ENCODE measurements at regions not wholly inside any gene's neighbourhood (a gene's known extent, or its start where the extent isn't known, plus 50 kb on each side); places are given as distances from the start of the nearest gene placed in this dataset.

DNA sequence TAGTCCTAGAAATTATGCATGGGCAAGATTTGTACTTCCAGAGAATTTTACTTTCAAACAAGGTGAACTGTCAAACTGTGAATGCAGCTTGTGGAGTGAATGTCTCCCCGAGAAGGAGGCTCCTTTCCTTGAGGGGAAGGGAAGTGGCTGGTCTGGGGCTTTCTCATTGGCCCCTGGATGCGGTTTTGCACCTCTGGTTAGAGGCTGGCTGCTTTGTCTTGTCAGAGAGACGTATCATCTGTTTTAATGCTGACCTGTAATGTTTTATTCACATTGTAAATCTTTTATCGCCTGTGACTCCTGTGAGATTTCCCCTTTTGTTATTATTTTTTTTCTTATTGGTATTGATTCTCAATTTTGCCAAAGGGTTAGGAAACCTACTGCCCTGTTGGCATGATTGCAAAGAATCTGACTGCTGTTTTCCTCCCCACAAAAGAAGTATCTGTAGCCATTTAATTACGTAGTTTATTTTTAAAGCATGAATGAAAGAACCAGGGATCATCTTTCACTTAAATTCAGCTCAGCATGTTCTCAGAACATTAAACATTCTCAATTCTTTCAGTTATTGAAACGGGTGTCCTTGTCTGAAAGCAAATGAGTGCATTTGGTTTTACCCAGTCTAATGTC lies 238.3 kb upstream of the NFE2L3 start:
- no peak overlapping the region for H3K4me3 Mint-ChIP-seq
- peaks cover 9% of the 10 kb centered on the region for H3K9me3 Mint-ChIP-seq
- H3K4me1 Mint-ChIP-seq, result no peaks in the 10 kb centered on the region
- H3K27me3 Mint-ChIP-seq, result peaks cover 9% of the 10 kb centered on the region
- H3K36me3 Mint-ChIP-seq, result peaks cover 3% of the 10 kb centered on the region
- no peak overlapping the region for H3K27ac Mint-ChIP-seq
- no peak for DNase-seq

DNA sequence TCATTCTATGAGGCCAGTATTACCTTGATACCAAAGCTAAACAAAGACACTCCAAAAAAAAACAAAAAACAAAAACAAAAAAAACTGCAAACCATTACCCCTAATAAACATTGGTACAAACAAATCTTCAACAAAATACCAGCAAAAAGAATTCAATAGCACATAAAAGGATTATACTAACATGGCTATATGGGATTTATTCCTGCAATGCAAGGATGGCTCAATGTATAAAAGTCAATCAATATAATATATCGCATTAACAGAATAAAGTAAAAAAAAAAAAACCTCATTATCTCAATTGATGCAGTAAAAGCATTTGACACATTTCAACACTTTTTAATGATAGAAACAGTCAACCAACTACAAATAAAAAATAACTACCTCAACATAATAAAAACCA lies 233.3 kb upstream of the NFE2L3 start:
- peaks cover 13% of the 10 kb centered on the region for H3K9me3 Mint-ChIP-seq
- peaks cover 16% of the 10 kb centered on the region for H3K27me3 Mint-ChIP-seq
- H3K27ac Mint-ChIP-seq, result no peak overlapping the region
- peaks cover 3% of the 10 kb centered on the region for H3K36me3 Mint-ChIP-seq
- no peaks in the 10 kb centered on the region for H3K4me1 Mint-ChIP-seq
- no peak for DNase-seq
- no peak overlapping the region for H3K4me3 Mint-ChIP-seq

DNA sequence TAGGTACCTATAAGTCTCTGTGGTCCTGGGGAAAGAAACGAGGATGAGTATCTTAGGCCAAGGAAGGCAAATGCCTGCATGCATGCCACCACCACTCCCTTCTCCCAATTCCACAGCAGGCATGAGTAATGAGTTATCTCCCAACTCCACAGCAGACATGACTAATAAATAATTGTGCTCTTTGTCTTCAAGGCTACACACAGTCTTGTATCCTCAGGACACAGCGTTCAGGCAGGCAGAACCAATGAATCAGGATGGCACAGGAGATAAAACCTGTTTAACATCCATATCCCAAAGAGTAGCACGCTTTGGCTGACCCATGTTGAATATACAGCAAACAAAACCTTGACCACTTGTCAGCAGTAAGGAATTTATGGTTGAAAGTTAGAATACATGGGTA lies 229.7 kb upstream of the NFE2L3 start:
- Mint-ChIP-seq H3K27ac (no peak overlapping the region), H3K4me3 (no peak overlapping the region), H3K27me3 (peaks cover 12% of the 10 kb centered on the region), H3K4me1 (no peaks in the 10 kb centered on the region), H3K9me3 (peaks cover 13% of the 10 kb centered on the region), H3K36me3 (peaks cover 3% of the 10 kb centered on the region)
- DNase-seq, result no peak

- Mint-ChIP-seq H3K4me1 (no peaks in the 10 kb centered on the region), H3K4me3 (no peak overlapping the region), H3K9me3 (peaks cover 5% of the 10 kb centered on the region), H3K27me3 (peaks cover 21% of the 10 kb centered on the region), H3K36me3 (no peaks in the 10 kb centered on the region), H3K27ac (no peak overlapping the region)
- no peak for DNase-seq
Observed at GRCh38 chr7:25923741-25924460, 228.1 kb upstream of the NFE2L3 start.

DNA sequence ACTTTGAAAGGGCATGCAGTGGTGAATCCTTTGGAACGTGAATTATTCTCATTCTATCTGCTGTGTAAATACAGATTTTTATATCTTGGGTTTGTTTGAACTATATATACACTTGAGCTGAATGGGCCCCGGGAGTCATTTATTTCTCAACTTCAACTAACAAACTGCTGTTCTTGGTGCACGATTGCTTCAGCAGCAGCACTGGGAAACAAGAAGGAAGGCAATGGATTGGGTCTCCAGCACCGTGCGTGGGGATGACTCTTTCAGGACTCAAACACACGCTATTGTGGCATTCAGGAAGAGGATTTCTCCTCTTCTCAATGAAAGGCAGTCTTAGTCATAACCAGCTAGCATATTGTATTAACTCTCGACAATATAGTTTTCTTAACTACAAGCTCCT lies 226.0 kb upstream of the NFE2L3 start:
- Mint-ChIP-seq H3K27ac (no peak overlapping the region), H3K4me1 (no peaks in the 10 kb centered on the region), H3K4me3 (no peak overlapping the region), H3K36me3 (no peaks in the 10 kb centered on the region), H3K9me3 (peaks cover 2% of the 10 kb centered on the region), H3K27me3 (peaks cover 29% of the 10 kb centered on the region)
- no peak for DNase-seq

DNA sequence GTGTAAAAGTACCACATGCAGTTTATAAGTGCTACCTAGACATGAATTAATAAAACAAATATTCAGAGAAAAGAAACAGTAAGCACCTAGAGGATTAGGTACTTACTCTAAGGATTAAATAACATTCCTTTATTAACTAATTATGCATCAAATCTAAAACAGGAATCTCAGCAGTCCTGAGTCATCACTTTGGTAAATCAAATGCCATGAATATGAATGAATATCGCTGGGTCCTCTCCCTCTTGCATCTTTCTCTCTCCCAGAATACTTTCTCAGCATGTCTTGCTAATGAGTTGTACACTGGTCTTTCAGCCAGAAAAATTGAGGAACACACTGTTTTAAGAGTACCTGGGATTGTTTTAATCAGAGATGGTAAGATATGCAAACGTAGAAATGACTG lies 225.5 kb upstream of the NFE2L3 start:
- Mint-ChIP-seq H3K27me3 (peaks cover 29% of the 10 kb centered on the region), H3K36me3 (no peaks in the 10 kb centered on the region), H3K9me3 (peaks cover 2% of the 10 kb centered on the region), H3K27ac (no peak overlapping the region), H3K4me3 (no peak overlapping the region), H3K4me1 (no peaks in the 10 kb centered on the region)
- DNase-seq, result no peak

DNA sequence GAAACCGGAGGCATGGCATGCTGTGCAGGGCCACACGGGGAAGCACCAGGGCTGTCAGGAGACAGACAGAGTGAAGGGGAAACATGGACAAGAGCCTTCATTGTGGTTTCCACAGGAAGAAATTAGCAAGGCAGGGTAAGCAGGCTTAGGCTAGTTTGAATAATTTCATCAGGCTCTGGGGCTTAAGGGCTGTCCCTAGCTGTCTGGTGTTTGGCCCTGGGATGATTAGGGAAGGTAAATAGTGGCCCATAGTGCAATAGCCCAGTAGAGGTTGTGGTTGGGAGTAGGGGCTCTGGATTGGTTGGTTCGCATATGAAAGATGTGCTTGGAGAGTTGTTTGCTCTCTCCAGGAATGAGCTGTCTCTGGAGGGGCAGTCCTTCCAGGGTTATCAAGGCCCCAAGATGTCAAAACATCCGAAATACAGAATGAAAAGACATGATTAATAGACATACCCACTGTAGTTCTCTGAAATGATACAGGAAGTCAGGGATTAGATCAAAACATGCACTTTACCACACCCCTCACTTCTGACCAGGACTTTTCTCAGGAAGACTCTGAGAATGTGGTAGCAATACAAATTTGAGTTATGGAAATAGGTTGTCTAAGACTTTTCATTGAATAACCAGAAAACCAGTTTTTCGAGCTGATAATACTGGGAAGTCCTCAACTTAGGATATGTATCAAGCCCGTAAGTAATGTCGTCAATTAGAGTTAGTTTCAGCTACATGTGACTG lies 224.9 kb upstream of the NFE2L3 start:
- DNase-seq, result no peak
- H3K9me3 Mint-ChIP-seq, result peaks cover 2% of the 10 kb centered on the region
- peaks cover 29% of the 10 kb centered on the region for H3K27me3 Mint-ChIP-seq
- no peaks in the 10 kb centered on the region for H3K36me3 Mint-ChIP-seq
- no peak overlapping the region for H3K4me3 Mint-ChIP-seq
- H3K4me1 Mint-ChIP-seq, result no peaks in the 10 kb centered on the region
- no peak overlapping the region for H3K27ac Mint-ChIP-seq

DNA sequence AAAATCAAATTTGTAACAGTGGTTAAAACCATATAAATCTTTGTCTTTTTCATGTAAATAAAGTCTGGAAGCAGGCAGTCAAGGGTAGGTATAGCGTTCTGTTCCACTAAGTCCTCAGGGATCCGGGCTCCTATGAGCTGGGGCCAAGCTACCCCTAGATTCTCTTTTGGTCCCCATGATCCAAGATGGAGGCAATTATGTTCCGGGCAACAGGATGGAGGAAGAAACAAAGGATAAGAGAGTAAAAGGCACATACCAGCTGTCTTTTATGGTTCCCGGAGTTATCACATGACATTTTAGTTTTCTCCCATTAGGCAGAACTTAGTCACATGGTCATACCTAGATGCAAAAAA lies 224.4 kb upstream of the NFE2L3 start:
- Mint-ChIP-seq H3K4me3 (no peak overlapping the region), H3K27ac (no peak overlapping the region), H3K9me3 (peaks cover 2% of the 10 kb centered on the region), H3K27me3 (peaks cover 26% of the 10 kb centered on the region), H3K4me1 (no peaks in the 10 kb centered on the region), H3K36me3 (no peaks in the 10 kb centered on the region)
- DNase-seq, result no peak

GRCh38 chr7:25928549-25929330 lies 223.3 kb upstream of the NFE2L3 start:
- Mint-ChIP-seq H3K27me3 (peaks cover 33% of the 10 kb centered on the region), H3K36me3 (peaks cover 5% of the 10 kb centered on the region), H3K4me1 (no peaks in the 10 kb centered on the region), H3K4me3 (no peak overlapping the region), H3K27ac (no peak overlapping the region), H3K9me3 (peaks cover 13% of the 10 kb centered on the region)
- no peak for DNase-seq

- Mint-ChIP-seq H3K36me3 (peaks cover 10% of the 10 kb centered on the region), H3K27me3 (peaks cover 39% of the 10 kb centered on the region), H3K9me3 (peaks cover 19% of the 10 kb centered on the region), H3K4me1 (no peaks in the 10 kb centered on the region), H3K27ac (no peak overlapping the region), H3K4me3 (no peak overlapping the region)
- DNase-seq, result no peak
Observed at GRCh38 chr7:25929448-25929847, 222.6 kb upstream of the NFE2L3 start.

DNA sequence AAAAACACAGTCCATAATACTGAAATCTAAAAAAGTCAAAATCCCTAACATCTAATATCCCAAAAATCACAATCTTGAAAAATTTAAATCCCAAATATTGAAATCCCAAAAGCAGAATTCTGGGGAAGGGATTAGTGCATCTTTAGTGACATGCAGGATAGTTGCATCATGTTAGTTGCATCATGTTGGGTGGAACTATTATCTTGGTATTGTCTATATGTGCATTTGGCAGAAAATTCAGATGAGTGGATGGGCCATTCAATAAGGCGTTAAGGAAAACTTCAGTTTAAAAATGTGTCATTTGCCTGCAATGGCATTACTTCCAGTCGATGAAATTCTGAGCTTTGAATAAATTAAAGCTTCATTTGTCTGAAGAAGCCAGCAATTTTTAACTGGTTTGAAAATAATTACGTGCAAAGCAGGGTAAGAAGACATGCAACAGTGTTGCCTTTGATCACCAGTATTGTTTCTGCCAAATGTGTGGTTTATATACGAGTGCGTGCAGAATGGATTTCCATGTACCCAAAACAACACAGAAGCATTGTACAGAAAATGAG lies 221.4 kb upstream of the NFE2L3 start:
- Mint-ChIP-seq H3K9me3 (peaks cover 27% of the 10 kb centered on the region), H3K4me3 (no peak overlapping the region), H3K36me3 (peaks cover 19% of the 10 kb centered on the region), H3K27ac (no peak overlapping the region), H3K4me1 (no peaks in the 10 kb centered on the region), H3K27me3 (peaks cover 50% of the 10 kb centered on the region)
- no peak for DNase-seq

DNA sequence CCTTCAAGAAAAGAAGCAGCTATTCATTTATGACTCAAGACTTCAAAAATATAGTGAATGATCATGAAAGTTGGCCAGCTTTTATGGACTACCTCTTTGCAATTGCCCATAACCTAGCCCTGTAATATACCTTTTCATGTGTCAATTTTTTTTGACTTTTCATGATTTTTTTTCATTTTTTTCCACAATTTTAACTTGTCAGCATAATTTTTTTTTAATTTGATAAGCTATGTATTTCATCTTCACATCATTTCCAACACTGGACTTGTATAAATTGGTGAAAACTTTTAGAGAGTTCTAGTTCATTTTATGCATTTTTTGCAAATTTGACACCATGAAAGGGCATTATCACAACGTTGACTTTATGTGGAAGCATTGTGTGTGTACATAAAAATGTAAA lies 220.8 kb upstream of the NFE2L3 start:
- no peak overlapping the region for H3K27ac Mint-ChIP-seq
- peaks cover 19% of the 10 kb centered on the region for H3K36me3 Mint-ChIP-seq
- H3K4me1 Mint-ChIP-seq, result no peaks in the 10 kb centered on the region
- no peak for DNase-seq
- H3K9me3 Mint-ChIP-seq, result peaks cover 27% of the 10 kb centered on the region
- H3K4me3 Mint-ChIP-seq, result no peak overlapping the region
- H3K27me3 Mint-ChIP-seq, result peaks cover 48% of the 10 kb centered on the region

DNA sequence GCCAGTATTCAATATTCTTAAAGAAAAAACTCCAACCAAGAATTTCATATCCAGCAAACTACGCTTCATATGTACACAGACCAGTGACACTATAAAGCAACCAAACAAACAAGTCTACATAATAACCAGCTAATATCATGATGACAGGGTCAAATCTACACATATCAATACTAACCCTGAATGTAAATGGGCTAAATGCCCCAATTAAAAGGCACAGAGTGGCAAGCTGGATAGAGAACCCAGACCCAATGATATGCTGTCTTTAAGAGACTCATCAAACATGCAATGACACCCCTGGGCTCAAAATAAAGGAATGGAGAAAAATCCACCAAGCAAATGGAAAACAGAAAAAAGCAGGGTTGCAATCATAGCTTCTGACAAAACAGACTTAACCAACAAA lies 218.1 kb upstream of the NFE2L3 start:
- Mint-ChIP-seq H3K27ac (no peak overlapping the region), H3K36me3 (peaks cover 19% of the 10 kb centered on the region), H3K27me3 (peaks cover 39% of the 10 kb centered on the region), H3K4me3 (no peak overlapping the region), H3K9me3 (peaks cover 25% of the 10 kb centered on the region), H3K4me1 (no peaks in the 10 kb centered on the region)
- DNase-seq, result no peak

- no peaks in the 10 kb centered on the region for H3K36me3 Mint-ChIP-seq
- H3K27me3 Mint-ChIP-seq, result peaks cover 29% of the 10 kb centered on the region
- no peak for DNase-seq
- peaks cover under 1% of the 10 kb centered on the region for H3K9me3 Mint-ChIP-seq
- H3K27ac Mint-ChIP-seq, result peak overlapping the region; percentile 40
- peak overlapping the region; percentile 47 for H3K4me3 Mint-ChIP-seq
- peaks cover 13% of the 10 kb centered on the region for H3K4me1 Mint-ChIP-seq
Observed at GRCh38 chr7:25940086-25940906, 211.7 kb upstream of the NFE2L3 start.
